ENCODE measurements at regions not wholly inside any gene's neighbourhood (a gene's known extent, or its start where the extent isn't known, plus 50 kb on each side); places are given as distances from the start of the nearest gene placed in this dataset.

DNA sequence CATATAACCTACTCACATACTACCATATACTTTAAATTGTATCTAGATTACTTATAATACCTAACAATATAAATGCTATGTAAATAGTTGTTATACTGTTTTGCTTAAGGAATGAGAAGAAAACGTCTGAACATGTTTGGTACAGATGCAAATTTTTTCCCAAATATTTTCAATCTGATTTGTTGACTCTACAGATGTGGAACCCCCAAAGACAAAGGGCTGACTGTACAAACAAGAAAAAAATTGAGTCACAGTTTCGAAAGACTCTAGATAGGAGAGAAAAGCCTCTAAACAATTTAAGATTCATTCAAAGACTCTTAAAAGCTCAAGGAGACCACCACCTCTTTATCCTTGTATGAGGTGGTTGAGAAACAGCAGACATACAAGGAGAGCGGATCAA lies 142.8 kb downstream of the SLC7A11 start:
- no peaks in the 10 kb centered on the region for H3K27me3 ChIP-seq (ENCODE audit: control insufficient read depth in 2 of 2, insufficient read depth in 2 of 2, low read length in 2 of 2)
- TF ChIP-seq FOS (IDR thresholded peaks at IDR 0.05; ENCODE audit: borderline replicate concordance, insufficient read depth, low read length): no peak
- no peak for TF ChIP-seq EZH2 (IDR thresholded peaks at IDR 0.05; ENCODE audit: borderline replicate concordance, low read depth, low read length, severe bottlenecking)
- TF ChIP-seq, protein P1, sequence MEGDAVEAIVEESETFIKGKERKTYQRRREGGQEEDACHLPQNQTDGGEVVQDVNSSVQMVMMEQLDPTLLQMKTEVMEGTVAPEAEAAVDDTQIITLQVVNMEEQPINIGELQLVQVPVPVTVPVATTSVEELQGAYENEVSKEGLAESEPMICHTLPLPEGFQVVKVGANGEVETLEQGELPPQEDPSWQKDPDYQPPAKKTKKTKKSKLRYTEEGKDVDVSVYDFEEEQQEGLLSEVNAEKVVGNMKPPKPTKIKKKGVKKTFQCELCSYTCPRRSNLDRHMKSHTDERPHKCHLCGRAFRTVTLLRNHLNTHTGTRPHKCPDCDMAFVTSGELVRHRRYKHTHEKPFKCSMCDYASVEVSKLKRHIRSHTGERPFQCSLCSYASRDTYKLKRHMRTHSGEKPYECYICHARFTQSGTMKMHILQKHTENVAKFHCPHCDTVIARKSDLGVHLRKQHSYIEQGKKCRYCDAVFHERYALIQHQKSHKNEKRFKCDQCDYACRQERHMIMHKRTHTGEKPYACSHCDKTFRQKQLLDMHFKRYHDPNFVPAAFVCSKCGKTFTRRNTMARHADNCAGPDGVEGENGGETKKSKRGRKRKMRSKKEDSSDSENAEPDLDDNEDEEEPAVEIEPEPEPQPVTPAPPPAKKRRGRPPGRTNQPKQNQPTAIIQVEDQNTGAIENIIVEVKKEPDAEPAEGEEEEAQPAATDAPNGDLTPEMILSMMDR (IDR thresholded peaks at IDR 0.05; ENCODE audit: extremely low read depth in 1 of 2, insufficient read depth in 1 of 2, low read depth in 1 of 2, low read length in 2 of 2): no peak
- TF ChIP-seq MYC (IDR thresholded peaks at IDR 0.05; ENCODE audit: low read depth, low read length): no peak
- TF ChIP-seq, protein P2, sequence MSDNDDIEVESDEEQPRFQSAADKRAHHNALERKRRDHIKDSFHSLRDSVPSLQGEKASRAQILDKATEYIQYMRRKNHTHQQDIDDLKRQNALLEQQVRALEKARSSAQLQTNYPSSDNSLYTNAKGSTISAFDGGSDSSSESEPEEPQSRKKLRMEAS (IDR thresholded peaks at IDR 0.05; ENCODE audit: insufficient read depth, insufficient read length): no peak
- TF ChIP-seq POLR2AphosphoS5 (IDR thresholded peaks at IDR 0.05; ENCODE audit: insufficient read depth, low read depth, low read length): no peak
- TF ChIP-seq POLR2A (IDR thresholded peaks at IDR 0.05; ENCODE audit: low read depth, low read length): no peak
- TF ChIP-seq GATA2 (IDR thresholded peaks at IDR 0.05; ENCODE audit: insufficient read depth, insufficient read length, low read depth, low read length): no peak
- no peak for TF ChIP-seq JUN (IDR thresholded peaks at IDR 0.05; ENCODE audit: borderline replicate concordance, insufficient read depth, insufficient read length, low read depth)
- H3K9me1 ChIP-seq (replicated peaks; ENCODE audit: control insufficient read depth, extremely low read depth, insufficient read depth, low read length): no peaks in the 10 kb centered on the region
- intact Hi-C loops (cut with micrococcal nuclease): no loop called here
- no peaks in the 10 kb centered on the region for H4K20me1 ChIP-seq (replicated peaks; ENCODE audit: control insufficient read depth, extremely low read depth, insufficient read depth, low read length)
- no TSS peak for BruUV-seq (replicated peaks)
- no peaks in the 10 kb centered on the region for H3K9me3 ChIP-seq (replicated peaks; ENCODE audit: control insufficient read depth, insufficient read depth, low read length)
- no peak overlapping the region for H3K27ac ChIP-seq (ENCODE audit: insufficient read depth, low read depth, low read length)
- dilution Hi-C loops (cut with MboI; ENCODE audit: extremely low pct_ligation_motif_present, low sequenced_read_pairs): no loop called here
- DNase-seq (ENCODE audit: low read depth, low spot score): no peak
- CTCF ChIA-PET: interaction anchor here (1.2 kb wide), 1 partner anchor 9 kb away, joined by 7 read pairs; no protein-coding TSS in a partner anchor
- no peak overlapping the region for H3K4me2 ChIP-seq (ENCODE audit: insufficient read depth, low read length)
- POLR2A ChIA-PET: no interaction called here
- FAIRE-seq: no peak
- no peaks in the 10 kb centered on the region for H3K4me1 ChIP-seq (ENCODE audit: control insufficient read depth, extremely low read depth, insufficient read depth, low read length)
- H3K36me3 ChIP-seq (ENCODE audit: control insufficient read depth in 2 of 2, extremely low read depth in 1 of 2, insufficient read depth in 2 of 2, low read length in 2 of 2): no peaks in the 10 kb centered on the region
- H3K79me2 ChIP-seq (ENCODE audit: control insufficient read depth, insufficient read depth, low read length): no peaks in the 10 kb centered on the region
- no peak overlapping the region for H2AFZ ChIP-seq (ENCODE audit: low read depth, low read length)
- no peak overlapping the region for H3K4me3 ChIP-seq (replicated peaks in 1 of 3; ENCODE audit: insufficient read depth in 1 of 3, low read depth in 1 of 3, low read length in 3 of 3)
- no peak overlapping the region for H3K9ac ChIP-seq (replicated peaks; ENCODE audit: extremely low read depth, insufficient read depth, low read length)

Data from endothelial cell of umbilical vein (primary cell).